ENCODE measurements at regions not wholly inside any gene's neighbourhood (a gene's known extent, or its start where the extent isn't known, plus 50 kb on each side); places are given as distances from the start of the nearest gene placed in this dataset.

- Histone ChIP-seq H3K9me3 (ENCODE audit: low read length) (no peaks in the 10 kb centered on the region), H4K20me1 (ENCODE audit: insufficient read depth, low read length) (no peaks in the 10 kb centered on the region), H3K9ac (ENCODE audit: low read length) (no peak overlapping the region), H3K36me3 (ENCODE audit: insufficient read depth, low read length) (no peaks in the 10 kb centered on the region), H3K27me3 (ENCODE audit: insufficient read depth, low read length) (0 out of 2 replicates have a peak, but pooled peaks cover 3% of the 10 kb centered on the region), H3K4me1 (ENCODE audit: insufficient read depth, low read length, severe bottlenecking) (no peaks in the 10 kb centered on the region), H3K4me3 (ENCODE audit: low read depth, low read length, poor library complexity, severe bottlenecking) (no peak overlapping the region), H3K27ac (ENCODE audit: low read depth, low read length, poor library complexity, severe bottlenecking) (no peak overlapping the region), H2AFZ (ENCODE audit: low read length) (no peak overlapping the region), H3K79me2 (ENCODE audit: insufficient read depth, low read length) (no peaks in the 10 kb centered on the region), H3K4me2 (ENCODE audit: low read length) (no peak overlapping the region), H3K9me2 (ENCODE audit: low read depth, low read length) (no peaks in the 10 kb centered on the region), H3F3A (ENCODE audit: insufficient read depth, low read length) (no peaks in the 10 kb centered on the region)
- TF ChIP-seq CTCF (IDR thresholded peaks at IDR 0.05; ENCODE audit: low read length): no peak
- TF ChIP-seq EZH2 (IDR thresholded peaks at IDR 0.05; ENCODE audit: borderline replicate concordance, low read length): no peak
Measured at GRCh38 chr13:52931131-52931530, 82.7 kb upstream of the PCDH8 start.

GRCh38 chr13:52929846-52930245 is 81.4 kb upstream of the PCDH8 start:
- H3K27ac ChIP-seq (ENCODE audit: low read depth, low read length, poor library complexity, severe bottlenecking): no peak overlapping the region
- H3K9me2 ChIP-seq (ENCODE audit: low read depth, low read length): no peaks in the 10 kb centered on the region
- H3K4me2 ChIP-seq (ENCODE audit: low read length): no peak overlapping the region
- no peaks in the 10 kb centered on the region for H3K79me2 ChIP-seq (ENCODE audit: insufficient read depth, low read length)
- no peaks in the 10 kb centered on the region for H3K36me3 ChIP-seq (ENCODE audit: insufficient read depth, low read length)
- H4K20me1 ChIP-seq (ENCODE audit: insufficient read depth, low read length): no peaks in the 10 kb centered on the region
- H3K4me3 ChIP-seq (ENCODE audit: low read depth, low read length, poor library complexity, severe bottlenecking): no peak overlapping the region
- no peak for TF ChIP-seq CTCF (IDR thresholded peaks at IDR 0.05; ENCODE audit: low read length)
- no peak for TF ChIP-seq EZH2 (IDR thresholded peaks at IDR 0.05; ENCODE audit: borderline replicate concordance, low read length)
- 0 out of 2 replicates have a peak, but pooled peaks cover 3% of the 10 kb centered on the region for H3K27me3 ChIP-seq (ENCODE audit: insufficient read depth, low read length)
- no peaks in the 10 kb centered on the region for H3F3A ChIP-seq (ENCODE audit: insufficient read depth, low read length)
- H3K9me3 ChIP-seq (ENCODE audit: low read length): no peaks in the 10 kb centered on the region
- no peak overlapping the region for H3K9ac ChIP-seq (ENCODE audit: low read length)
- H2AFZ ChIP-seq (ENCODE audit: low read length): no peak overlapping the region
- H3K4me1 ChIP-seq (ENCODE audit: insufficient read depth, low read length, severe bottlenecking): no peaks in the 10 kb centered on the region

GRCh38 chr13:52926971-52927370 is 78.5 kb upstream of the PCDH8 start:
- Histone ChIP-seq H4K20me1 (ENCODE audit: insufficient read depth, low read length) (no peaks in the 10 kb centered on the region), H3K27ac (ENCODE audit: low read depth, low read length, poor library complexity, severe bottlenecking) (no peak overlapping the region), H3K9me2 (ENCODE audit: low read depth, low read length) (no peaks in the 10 kb centered on the region), H3K4me3 (ENCODE audit: low read depth, low read length, poor library complexity, severe bottlenecking) (no peak overlapping the region), H3K79me2 (ENCODE audit: insufficient read depth, low read length) (no peaks in the 10 kb centered on the region), H3K4me2 (ENCODE audit: low read length) (no peak overlapping the region), H3K36me3 (ENCODE audit: insufficient read depth, low read length) (no peaks in the 10 kb centered on the region), H3K9me3 (ENCODE audit: low read length) (no peaks in the 10 kb centered on the region), H3K27me3 (ENCODE audit: insufficient read depth, low read length) (0 out of 2 replicates have a peak, but pooled peaks cover 3% of the 10 kb centered on the region), H3F3A (ENCODE audit: insufficient read depth, low read length) (no peaks in the 10 kb centered on the region), H2AFZ (ENCODE audit: low read length) (no peak overlapping the region), H3K4me1 (ENCODE audit: insufficient read depth, low read length, severe bottlenecking) (no peaks in the 10 kb centered on the region), H3K9ac (ENCODE audit: low read length) (no peak overlapping the region)
- TF ChIP-seq CTCF (IDR thresholded peaks at IDR 0.05; ENCODE audit: low read length): no peak
- no peak for TF ChIP-seq EZH2 (IDR thresholded peaks at IDR 0.05; ENCODE audit: borderline replicate concordance, low read length)

Measured in OCI-LY1 (cell line).